ENCODE measurements at regions not wholly inside any gene's neighbourhood (a gene's known extent, or its start where the extent isn't known, plus 50 kb on each side); places are given as distances from the start of the nearest gene placed in this dataset.

DNA sequence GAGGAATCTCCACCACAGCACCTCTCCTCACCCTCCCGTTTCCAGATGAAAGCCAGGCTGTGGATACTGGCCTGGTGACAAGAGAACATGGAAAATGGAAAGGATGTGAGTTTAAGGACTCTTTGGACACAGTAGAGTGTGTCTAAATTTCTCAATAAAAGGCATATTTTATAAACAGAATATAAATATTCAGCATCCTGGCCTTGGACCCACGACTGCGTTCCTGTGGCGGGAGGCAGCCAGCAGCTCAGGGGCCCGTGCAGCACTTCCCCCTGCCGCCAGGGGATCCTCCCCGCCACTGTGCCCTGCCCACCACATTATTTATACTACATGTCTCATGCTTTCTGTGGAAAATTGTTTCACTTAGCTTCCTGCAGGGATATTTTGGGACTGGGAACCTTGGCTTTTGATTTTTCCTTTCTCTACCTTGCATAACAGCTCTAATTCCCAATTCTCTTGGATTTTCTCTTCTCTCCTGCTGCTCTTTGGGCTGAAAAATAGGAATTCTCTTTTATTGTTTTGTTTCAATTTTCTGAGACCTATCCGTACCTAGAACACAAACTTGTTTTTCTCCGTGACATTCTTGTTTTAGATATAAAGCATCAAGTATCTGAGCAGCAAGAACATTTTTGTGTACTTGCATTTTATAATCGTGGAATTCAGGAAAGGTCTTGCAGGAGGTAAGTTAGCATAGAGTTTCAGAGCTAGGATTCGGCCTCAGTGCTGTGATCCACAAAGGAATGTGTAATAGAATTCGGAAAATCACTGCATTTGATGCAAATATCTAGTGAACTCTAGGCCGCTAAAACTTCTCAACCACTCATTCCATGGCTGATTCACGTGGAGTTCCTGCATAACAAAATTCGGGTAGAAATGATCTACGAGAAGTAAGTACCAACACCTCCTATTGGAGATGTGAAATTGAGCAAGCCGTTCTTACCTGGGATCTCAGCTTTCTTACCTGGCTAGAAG is 107.7 kb upstream of the SPATA13 start:
- peak; percentile 60 for DNase-seq

DNA sequence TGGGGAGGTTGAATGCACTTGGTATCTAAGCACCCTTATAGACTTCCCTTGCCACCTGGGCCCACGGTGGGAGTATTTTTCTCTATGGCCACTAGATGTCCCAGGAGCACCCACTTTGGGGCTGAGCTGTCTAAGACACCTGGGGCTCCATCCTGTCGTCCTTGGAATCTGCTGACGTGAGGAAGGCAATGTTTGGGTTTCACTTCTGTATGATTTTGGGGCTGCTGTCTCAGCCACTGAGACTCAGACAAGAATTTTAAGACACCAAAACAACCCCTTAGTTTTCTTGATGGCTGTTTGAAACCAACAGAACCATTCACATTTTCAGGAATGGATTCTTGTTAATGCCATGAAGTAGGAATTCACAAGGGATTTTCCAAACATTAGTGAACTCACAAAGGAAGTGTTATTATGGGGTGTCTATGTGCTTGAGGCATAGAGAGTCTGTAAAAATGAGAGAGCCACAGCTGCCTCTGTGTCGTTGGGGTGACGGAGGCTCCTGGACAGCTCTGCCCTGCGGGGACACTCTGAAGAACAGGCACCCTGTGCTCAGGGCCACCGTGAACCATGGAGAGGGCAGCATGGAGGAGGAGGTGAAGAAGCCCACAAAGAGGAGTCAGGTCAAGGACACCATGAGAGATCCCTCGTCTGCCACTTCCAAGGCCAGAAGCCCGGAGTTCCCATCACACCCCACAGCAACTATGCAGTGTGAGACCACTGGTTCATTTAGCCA is 106.8 kb upstream of the SPATA13 start:
- peak; percentile 59 for DNase-seq

DNA sequence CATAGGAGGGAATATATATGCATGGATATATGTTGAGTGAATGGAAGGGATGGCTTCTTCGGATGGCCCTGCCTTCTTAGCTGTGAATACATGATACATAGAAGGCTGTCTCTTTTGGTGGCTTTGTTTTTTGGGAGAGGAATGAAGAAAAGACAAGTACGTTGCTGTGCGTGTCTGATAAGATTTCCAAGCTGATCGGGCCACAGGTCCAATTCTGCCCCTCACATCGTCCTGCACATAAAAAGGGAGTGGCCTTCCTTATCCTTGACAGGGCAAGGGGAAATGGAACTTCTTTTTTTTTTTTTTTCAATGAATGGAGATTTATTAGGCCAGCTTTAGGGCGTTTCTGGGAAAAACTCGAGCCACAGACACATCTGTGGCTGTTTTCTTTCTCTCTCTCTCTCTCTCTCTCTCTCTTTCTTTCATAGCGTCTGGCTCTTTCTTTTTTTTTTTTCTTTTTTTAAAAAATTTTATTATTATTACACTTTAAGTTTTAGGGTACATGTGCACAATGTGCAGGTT is 103.8 kb upstream of the SPATA13 start:
- DNase-seq, result no peak

DNA sequence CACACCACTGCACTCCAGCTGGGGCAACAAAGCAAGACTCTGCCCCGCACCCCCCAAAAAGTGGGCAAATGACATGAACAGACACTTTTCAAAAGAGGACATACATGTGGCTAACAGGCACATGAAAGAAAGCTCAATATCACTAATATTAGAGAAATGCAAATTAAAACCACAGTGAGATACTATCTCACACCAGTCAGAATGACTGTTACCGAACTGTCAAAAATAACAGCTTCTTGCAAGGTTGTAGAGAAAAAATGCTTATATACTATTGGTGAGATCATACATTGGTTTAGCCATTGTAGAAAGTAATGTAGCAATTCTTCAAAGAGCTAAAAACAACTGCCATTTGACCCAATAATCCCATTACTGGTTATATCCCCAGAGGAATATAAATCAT is 99.5 kb upstream of the SPATA13 start:
- no peak for DNase-seq

DNA sequence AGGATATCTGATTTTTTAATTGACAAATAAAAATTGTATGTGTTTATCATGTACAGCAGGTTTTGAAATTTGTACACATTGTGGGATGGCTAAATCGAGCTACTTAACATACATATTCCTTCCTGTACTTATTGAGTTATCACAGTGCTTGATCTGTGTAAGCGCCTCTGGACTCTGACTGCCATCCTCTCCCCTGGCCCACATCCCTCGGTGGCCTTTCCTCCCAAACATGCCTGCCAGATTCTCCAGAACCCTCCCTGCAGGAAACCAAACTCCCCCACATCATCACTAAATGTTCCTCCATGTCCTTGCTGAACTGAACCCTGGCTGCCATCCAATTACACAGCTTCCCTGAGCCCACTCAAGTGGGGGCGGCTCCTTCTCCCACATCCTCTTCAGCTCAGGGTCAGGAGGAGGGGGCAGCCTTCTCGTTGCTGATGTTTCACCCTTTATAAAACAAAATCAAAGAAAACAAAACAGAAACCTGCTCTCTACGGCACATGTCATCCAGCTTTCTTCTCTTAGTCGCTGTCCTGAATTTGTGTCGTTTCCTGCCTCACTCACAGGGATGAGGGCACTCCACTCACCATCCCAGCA is 97.1 kb upstream of the SPATA13 start:
- DNase-seq, result no peak

DNA sequence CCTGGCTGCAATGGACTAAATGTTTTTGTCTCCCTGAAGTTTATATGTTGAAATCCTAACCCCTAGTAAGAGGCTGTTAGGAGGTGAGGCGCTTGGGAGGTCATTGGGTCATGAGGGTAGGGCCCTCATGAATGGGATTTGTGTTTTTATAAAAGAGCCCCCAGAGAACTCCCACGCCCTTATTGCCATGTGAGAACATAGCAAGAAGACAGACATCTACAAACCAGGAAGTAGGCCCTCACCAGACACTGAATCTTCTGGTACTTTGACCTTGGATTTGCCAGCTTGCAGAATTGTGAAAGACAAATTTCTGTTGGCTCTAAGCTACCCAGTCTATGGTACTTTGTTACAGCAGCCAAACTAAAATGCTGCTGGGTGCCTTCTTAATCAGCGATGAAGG is 96.1 kb upstream of the SPATA13 start:
- no peak for DNase-seq

DNA sequence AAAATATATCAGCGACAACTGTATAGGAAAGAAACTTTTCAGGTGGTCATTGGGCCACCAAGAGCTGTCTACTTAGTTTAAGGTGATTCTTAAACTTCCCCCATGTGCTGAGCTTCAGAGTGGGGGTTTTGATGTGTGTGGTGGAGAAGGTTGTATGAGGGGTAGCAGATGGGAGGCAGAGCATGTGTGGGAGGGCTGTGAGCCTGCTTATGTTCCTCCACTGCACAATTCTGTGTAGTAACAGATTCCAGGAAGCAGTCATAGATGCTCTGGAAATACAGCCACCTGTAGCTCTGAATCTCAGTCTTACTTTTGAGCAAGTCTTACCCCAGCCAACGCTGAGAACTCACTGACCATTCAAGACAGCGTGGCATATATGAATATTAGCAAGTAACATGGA is 95.3 kb upstream of the SPATA13 start:
- DNase-seq, result no peak

DNA sequence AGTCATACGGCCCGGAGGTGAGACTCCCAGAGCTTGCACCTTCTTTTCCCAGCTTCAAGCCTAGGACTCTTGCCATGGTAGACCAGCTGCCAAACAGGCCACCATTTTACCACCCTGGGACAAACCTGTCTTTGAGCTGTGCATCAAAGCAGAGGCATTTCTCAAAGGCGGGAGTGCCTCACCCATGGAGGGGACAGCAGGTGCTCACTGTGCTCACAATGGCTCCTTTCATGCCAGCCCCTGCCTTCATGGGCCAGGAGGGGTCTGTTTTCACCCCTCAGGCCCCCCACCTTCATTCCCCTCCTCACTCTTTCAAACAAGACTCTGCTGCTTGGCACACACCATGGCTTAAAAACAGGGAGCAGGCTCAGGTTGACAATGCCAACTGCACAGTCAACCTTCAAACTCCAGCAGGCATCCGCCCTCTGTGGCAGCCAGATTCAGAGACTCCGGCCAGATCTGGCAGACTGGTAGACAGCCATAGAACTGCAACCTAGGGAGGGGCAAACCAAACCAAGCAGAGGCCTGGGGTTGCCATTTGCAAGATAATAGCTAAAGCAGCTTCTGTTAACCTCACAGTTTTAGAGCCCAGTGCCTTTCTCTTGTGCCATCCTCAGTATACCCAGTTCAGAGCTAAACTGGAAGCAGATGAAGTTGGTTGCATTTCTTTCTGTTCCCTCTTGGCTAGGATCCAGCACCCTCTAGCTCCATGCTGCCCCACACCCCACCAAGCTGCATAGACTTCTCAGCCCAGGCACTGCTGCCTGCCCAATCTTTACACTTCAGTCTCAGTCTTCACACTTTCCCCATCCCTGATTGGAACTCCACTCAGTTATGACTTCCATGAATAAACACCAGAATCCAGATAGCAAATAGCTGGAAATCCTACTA is 93.9 kb upstream of the SPATA13 start:
- DNase-seq, result no peak

DNA sequence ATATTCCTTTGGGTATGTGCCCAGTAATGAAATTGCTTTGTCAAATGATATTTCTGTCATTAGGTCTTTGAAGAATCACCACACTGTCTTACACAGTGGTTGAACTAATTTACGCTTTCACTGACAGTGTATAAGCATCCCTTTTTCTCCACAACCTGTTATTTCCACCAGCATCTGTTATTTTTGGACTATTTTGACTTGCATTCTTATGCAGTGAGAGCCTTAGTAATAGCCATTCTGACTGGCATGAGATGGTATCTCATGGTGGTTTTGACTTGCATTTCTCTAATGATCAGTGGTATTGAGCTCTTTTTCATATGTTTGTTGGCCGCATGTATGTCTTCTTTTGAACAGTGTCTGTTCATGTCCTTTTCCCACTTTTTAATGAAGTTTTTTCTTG is 92.0 kb upstream of the SPATA13 start:
- no peak for DNase-seq

DNA sequence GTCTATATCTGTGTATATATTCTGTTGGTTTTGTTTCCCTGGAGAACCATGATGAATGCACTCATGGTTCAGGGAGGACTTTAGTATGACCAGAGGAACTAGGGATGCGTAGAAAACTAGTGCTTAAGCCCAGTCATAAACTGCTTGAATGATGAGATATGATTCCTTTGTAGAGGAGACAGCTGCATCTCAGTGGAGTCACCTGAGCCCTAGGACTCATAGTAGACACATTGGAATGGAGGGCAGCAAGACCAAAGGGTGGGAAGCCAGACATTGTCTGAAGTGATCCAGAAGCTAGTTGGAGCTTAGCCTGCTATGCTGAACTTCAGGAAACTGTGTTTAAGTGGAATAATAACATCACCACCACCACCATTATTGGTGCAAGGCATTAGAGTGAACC is 89.5 kb upstream of the SPATA13 start:
- DNase-seq, result no peak

DNA sequence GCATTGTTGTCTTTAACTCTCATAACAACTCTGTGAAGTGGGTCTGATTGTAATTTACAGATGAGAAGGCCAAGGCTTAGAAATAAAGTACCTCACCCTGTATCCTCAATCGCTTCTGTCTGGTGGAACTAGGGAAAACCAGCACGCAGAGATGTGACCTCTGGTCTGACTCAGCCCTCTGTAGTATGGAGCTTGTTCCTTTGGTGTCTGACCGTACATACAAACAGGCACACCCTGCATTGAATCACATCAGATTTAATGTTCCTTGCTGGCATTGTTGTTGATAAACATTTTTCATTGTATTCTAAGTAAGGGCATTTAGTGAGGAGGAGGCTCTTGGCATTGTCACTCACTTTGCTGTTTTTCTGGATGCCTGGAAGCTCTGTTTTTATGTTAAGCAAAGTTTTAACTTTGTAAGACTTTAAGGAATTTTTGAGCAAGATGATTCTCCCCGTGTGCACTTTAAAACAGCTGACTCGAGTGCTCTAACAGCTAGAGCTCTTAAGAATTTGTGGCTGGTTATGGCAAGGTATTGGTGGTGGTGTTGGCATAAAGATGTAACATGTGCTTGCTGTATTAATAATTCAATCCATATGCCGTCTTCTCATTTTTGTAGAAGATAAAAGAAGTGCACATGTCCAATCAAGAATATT is 89.0 kb upstream of the SPATA13 start:
- DNase-seq, result no peak

DNA sequence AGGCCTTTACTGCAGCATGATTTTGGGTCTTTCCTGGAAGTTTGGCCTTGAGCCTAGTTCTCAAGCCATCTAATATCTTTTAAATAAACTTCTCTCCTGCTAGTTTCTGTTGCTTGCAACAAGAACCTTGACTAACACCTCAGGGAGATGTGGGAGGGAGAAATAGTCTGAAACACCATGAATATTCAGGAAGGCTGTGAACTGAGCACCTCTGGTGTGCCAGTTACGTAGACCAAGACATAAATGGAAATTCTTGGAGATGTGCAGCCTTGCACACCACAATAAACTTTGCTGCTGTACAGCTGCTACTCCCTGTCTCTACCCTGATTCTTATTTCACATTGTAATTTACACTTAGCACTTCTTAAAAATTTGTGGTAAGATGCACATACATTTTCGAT is 86.9 kb upstream of the SPATA13 start:
- DNase-seq, result no peak

DNA sequence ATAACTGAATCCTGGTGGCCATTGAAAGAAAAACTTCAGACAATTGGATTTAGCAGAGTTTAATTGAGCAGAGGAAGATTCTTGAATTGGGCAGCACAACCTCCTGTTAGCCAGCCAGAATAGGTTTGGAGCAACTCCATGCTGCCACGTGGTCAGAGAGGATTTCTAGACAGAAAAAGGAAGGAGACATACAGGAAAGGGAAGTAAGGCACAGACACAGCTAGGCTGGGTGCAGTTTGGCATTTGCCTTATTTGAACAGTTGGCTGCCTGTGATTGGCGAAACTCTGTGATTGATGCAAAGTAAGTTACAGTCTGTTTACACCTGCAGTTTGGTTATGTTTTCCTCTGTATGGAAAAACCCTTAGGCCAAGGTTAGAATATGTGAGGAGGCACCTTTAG is 85.8 kb upstream of the SPATA13 start:
- no peak for DNase-seq

DNA sequence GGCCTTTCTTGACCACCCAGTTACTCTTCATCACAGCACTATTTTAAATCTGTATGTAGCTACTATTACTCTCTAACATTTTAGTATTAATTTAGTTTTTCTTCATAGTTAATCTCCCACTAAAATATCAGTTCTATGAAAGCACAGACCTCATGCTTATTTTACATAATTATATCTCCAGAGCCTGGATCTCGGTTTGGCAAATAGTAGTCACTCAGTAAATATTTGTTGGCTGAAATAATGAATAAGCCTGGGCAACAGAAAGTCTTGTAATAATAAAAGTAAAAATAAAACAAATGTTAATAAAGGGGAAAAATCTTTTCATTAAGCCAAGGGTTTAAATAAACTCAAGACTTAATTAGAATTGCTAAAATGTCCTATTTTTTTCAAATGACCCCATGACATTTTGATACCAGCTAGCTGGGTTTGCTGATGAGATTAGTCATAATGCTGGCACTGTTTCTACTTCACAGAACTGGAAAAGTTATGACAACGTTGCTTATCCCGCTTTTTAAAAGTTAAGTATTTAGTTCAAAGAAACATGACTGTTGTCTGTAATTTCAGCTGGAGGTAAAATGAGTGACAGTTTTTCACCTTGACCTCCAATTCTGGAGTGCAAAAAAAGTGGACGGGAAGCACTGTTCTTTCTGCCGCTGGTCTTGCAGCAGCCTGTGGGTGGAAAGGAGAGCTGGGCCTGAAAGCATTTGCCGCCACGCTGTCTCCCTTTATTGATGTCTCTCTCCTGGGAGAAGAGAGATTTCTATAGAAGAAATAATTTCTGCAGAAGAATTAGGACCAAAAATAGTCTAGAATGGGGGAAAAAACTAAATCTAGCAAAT is 85.2 kb upstream of the SPATA13 start:
- no peak for DNase-seq

DNA sequence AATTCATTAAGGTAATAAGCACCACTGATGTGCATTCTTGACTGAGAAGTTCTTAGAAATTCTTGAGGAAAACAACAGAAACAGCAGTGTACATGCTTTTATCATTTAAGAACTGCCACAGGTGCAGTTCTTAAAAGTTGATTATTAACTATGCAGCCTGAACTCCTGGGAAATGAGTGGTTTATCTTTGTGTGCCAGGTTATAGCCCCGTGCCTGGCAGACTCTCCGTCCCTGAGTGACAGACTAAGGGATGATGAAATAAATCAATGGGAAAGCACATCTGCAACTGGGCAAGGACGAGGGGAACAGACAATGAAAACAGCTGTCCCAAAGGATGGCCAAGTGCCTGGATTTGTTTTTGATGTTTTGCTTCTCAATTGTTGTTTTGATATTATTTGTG is 84.4 kb upstream of the SPATA13 start:
- DNase-seq, result no peak

DNA sequence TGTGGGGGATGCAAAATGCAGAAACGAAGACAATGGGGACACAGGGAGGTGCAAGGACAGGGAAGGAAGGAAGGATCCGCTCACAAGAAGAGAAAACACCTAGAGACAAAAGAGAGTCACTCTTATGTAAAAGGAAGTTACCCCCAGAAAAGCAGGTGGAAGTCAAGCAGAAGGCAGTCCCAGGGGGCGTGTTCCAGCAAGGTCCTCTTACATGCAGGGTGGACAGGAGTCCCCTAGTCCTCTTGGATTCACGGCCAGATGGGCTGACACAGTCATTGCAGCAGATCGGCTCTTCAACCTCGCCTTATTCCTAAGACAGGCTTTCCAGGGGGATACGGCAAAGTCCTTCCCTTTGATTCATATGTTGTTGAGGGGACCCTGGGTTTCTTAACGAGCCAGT is 83.9 kb upstream of the SPATA13 start:
- no peak for DNase-seq

DNA sequence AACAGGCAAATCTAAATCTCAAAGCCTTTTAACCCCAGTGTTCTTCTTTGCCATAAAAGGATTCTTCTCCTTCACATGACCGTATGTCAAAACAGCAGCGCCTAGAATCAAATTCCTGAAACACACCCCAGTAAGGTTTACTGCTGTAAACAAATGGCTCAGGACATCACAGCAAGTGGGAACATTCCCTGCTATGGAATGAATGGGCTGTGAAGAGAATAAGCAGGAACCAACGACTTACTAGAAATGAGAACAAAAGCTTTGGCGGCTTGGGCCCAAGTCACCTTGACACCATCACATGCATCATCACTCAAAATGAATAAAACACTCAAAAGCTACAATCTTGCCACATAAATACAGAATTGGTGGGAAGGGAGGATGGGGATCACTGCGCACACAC is 80.4 kb upstream of the SPATA13 start:
- no peak for DNase-seq

DNA sequence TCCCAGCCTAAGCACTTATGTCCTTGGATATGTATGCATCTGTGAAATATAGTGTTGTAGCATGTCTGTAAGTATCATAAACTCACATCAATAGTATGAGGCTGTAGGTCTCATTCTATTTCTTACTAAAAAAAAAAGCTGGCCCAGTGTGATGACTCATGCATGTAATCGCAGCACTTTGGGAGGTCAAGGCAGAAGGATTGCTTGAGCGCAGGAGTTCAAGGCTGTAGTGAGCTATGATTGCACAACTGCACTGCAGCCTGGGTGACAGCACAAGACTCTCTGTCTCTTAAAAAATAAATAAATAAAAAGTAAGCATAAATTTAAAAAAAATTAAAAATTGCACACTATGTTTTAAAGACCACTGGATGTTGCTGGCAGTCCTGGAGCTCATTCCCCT is 79.1 kb upstream of the SPATA13 start:
- no peak for DNase-seq

DNA sequence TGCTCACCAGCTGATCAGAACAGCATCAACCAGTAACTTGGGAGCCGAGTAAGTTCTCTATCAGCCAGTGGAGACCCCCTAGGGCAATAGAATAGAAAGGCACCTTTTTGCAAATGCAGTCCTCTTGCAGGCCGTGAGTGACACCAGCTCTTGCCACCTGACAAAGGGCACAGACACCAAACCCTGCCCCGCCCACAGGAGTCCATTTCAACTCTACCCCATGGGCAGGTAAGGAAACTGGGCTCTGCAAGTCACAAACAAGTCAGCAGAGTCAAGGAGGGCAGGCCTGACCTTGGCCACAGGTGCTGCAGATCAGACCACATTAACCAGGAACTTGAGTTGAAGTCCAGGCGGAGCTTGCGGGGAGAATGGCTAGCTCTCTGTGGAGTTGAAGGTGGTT is 77.4 kb upstream of the SPATA13 start:
- no peak for DNase-seq

DNA sequence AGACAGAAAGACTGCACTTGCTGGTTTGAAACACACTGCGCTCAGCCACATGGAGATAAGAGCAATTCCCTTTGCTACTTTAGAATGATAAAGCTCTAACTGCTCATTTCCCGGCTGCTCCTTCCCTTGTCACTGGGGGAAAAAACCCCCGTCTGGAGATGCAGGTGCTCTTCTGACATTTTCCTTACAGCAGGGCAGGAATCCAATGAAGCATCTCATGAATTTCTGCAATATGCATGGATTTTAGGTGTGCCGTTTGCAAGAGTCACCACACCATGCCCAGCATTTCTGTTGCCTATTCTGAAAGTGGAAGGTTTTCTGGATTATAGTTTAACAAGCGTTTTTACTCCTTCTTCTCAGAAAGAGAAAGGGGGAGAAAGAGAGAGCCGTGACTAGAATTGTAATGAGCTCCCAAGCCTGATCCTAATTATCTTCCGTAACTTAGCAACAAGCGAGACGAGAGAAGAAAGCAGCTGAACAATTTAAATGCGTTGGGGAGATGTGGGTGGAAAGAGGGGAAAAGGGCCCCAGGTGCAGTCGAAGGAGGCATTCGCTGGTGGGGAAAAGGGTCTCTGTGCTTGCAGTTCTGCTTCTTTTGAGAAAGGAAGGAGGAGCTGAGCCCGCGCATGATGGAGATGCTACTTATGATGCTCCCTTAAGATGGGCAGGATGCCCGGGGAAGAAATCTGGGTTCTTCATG is 76.6 kb upstream of the SPATA13 start:
- no peak for DNase-seq
